ENCODE measurements at regions not wholly inside any gene's neighbourhood (a gene's known extent, or its start where the extent isn't known, plus 50 kb on each side); places are given as distances from the start of the nearest gene placed in this dataset.

DNA sequence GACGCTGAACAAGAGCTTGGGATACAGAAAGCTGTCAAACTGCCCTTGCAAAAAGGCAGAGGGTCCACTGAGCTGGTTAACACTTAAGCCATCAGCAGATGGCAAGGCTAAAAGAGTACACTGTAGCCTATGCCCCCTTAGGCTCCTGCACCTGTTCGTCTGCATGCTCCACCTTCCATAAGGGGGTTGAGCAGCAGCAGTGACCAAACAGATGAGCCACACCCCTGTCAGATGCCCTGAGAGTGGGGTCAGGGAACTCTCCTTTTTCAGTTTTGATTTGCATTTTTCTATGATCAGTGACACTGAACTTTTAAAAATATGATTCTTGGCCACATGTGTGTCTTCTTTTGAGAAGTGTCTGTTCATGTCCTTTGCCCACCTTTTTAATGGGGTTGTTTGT is 402.5 kb upstream of the FAM98A start:
- TF ChIP-seq ATF6 (CRISPR knock-in tag; IDR thresholded peaks at IDR 0.05) (no peak), TCF7 (CRISPR knock-in tag; IDR thresholded peaks at IDR 0.05; ENCODE audit: low read depth) (no peak), CTCF (IDR thresholded peaks at IDR 0.05) (no peak)

All from WTC11 (cell line).